PC-9 (cell line): ENCODE measurements at regions not wholly inside any gene's neighbourhood (a gene's known extent, or its start where the extent isn't known, plus 50 kb on each side); places are given as distances from the start of the nearest gene placed in this dataset.

Source experiments
- BruUV-seq: library from RNA; stranded (reverse); fragments of 400-500 nt; replicated peaks from 2 replicates; lab custom pipeline; 2021; lab: Mats Ljungman, UMichigan
- CTCF ChIA-PET: fragments of 300-600 bp; sonication (Branson Sonifier 250); formaldehyde crosslinking; loops from one replicate; lab custom pipeline; 2022; ENCODE audit warnings: antibody characterized with exemption; lab: Charles Lee
- POLR2A ChIA-PET: fragments of 300-600 bp; sonication (Branson Sonifier 250); formaldehyde crosslinking; loops from one replicate; lab custom pipeline; 2022; ENCODE audit warnings: antibody characterized with exemption; ENCODE audit not compliant: unreplicated experiment; lab: Charles Lee
- DNase-seq, 2 experiments: peaks; one replicate each; pipeline versions ENCODE4 v3.0.0 to v3.0.0-alpha.2; 2015 to 2022; ENCODE audit warnings: mixed read lengths in 1 of 2
- H2AFZ ChIP-seq: fragments of 200-600 bp; sonication (generic); 2 replicates; pipeline ENCODE4 v1.8.1; 2017; ENCODE audit warnings: antibody characterized with exemption
- H3F3A ChIP-seq: fragments of 200-600 bp; sonication (generic); 2 replicates; pipeline ENCODE4 v1.8.1; 2017; ENCODE audit warnings: antibody characterized with exemption, mild to moderate bottlenecking, low read depth; ENCODE audit not compliant: insufficient read depth
- H3K27ac ChIP-seq: fragments of 200-600 bp; sonication (generic); 2 replicates; pipeline ENCODE4 v1.6.1; 2016; ENCODE audit warnings: mixed run types
- H3K27me3 ChIP-seq: fragments of 200-600 bp; sonication (generic); 2 replicates; pipeline ENCODE4 v1.6.1; 2016; ENCODE audit warnings: low read depth, mixed run types; ENCODE audit not compliant: insufficient read depth
- H3K36me3 ChIP-seq: fragments of 200-600 bp; sonication (generic); 2 replicates; pipeline ENCODE4 v1.6.1; 2016; ENCODE audit warnings: low read depth, mixed run types
- H3K4me1 ChIP-seq: fragments of 200-600 bp; sonication (generic); replicated peaks from 2 replicates; pipeline ENCODE4 v1.6.1; 2016; ENCODE audit warnings: mixed run types; ENCODE audit not compliant: insufficient read depth
- H3K4me2 ChIP-seq: fragments of 200-600 bp; sonication (generic); 2 replicates; pipeline ENCODE4 v1.6.1; 2017; ENCODE audit warnings: mixed run types
- H3K4me3 ChIP-seq: fragments of 200-600 bp; sonication (generic); 2 replicates; pipeline ENCODE4 v1.6.1; 2016; ENCODE audit warnings: mixed run types
- H3K79me2 ChIP-seq: fragments of 200-600 bp; sonication (generic); 2 replicates; pipeline ENCODE4 v1.6.1; 2017; ENCODE audit warnings: low read depth, mixed run types
- H3K9me2 ChIP-seq: fragments of 200-600 bp; sonication (generic); 2 replicates; pipeline ENCODE4 v1.8.1; 2017; ENCODE audit warnings: mild to moderate bottlenecking; ENCODE audit not compliant: insufficient read depth
- H3K9me3 ChIP-seq: fragments of 200-600 bp; sonication (generic); 2 replicates; pipeline ENCODE4 v1.8.1; 2016; ENCODE audit warnings: low read depth; ENCODE audit not compliant: insufficient read depth
- H4K20me1 ChIP-seq: fragments of 200-600 bp; sonication (generic); 2 replicates; pipeline ENCODE4 v1.8.1; 2017; ENCODE audit not compliant: insufficient read depth
- CTCF ChIP-seq: fragments of 200-600 bp; sonication (generic); conservative IDR thresholded peaks from 2 replicates; pipeline ENCODE4 v1.6.1; 2017; ENCODE audit warnings: mixed run types, antibody characterized with exemption, mild to moderate bottlenecking, moderate library complexity
- EZH2 ChIP-seq: fragments of 200-600 bp; sonication (generic); IDR thresholded peaks from 2 replicates; pipeline ENCODE4 v1.8.0; 2017; ENCODE audit warnings: antibody characterized with exemption, low read depth
- intact Hi-C: fragments of 100-400 bp; cut with micrococcal nuclease; formaldehyde crosslinking; loops from one replicate; pipeline ENCODE4 v1.10.0; 2022; ENCODE audit not compliant: unreplicated experiment

GRCh38 chr14:27223906-27224305 lies 626.1 kb upstream of the NOVA1 start:
- POLR2A ChIA-PET = no interaction called here
- H3K4me2 ChIP-seq = no peak overlapping the region
- no peak for TF ChIP-seq CTCF
- TF ChIP-seq EZH2 = no peak

GRCh38 chr14:27228053-27228452 lies 630.2 kb upstream of the NOVA1 start:
- no TSS peak for BruUV-seq
- H3K27ac ChIP-seq = no peak overlapping the region
- CTCF ChIA-PET = no interaction called here

More at GRCh38 chr14:27223906-27224305, 626.1 kb upstream of the NOVA1 start:
- Histone ChIP-seq H4K20me1 (no peaks in the 10 kb centered on the region), H3K4me1 (no peaks in the 10 kb centered on the region), H3K79me2 (no peaks in the 10 kb centered on the region), H3K4me3 (no peak overlapping the region), H2AFZ (no peak overlapping the region), H3K27me3 (no peaks in the 10 kb centered on the region), H3K36me3 (no peaks in the 10 kb centered on the region), H3K9me3 (no peaks in the 10 kb centered on the region), H3K9me2 (no peaks in the 10 kb centered on the region), H3F3A (no peaks in the 10 kb centered on the region), H3K27ac (no peak overlapping the region)
- intact Hi-C loops = no loop called here
- CTCF ChIA-PET = no interaction called here
- DNase-seq = no peak
- no TSS peak for BruUV-seq

DNA sequence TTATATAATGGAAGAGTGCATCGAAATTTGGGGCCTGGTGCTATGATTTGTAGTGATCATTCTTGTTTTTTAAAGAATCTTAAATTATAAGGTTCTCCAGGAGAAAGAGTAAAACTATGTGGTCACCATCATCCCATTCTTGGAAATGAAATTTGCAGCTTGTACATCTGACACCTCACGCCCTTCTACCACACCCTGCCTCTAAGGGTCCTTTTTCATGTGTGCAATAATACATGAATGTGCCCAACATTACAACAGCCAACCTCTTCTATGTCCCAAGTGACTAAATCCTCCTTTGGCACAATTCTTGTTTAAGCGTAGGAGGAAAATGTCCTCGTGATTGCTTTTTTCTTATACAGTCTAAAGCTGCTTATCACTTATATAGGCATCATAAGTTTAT lies 636.5 kb upstream of the NOVA1 start:
- CTCF ChIA-PET = no interaction called here
- no peaks in the 10 kb centered on the region for H3K79me2 ChIP-seq
- H3K27ac ChIP-seq = no peak overlapping the region
- H3K4me3 ChIP-seq = no peak overlapping the region
- DNase-seq = no peak
- H3K4me1 ChIP-seq = no peaks in the 10 kb centered on the region
- H3F3A ChIP-seq = no peaks in the 10 kb centered on the region
- TF ChIP-seq EZH2 (no peak), CTCF (no peak)
- BruUV-seq = no TSS peak
- H3K27me3 ChIP-seq = no peaks in the 10 kb centered on the region
- H3K9me3 ChIP-seq = no peaks in the 10 kb centered on the region
- no peaks in the 10 kb centered on the region for H3K36me3 ChIP-seq
- POLR2A ChIA-PET = no interaction called here
- H4K20me1 ChIP-seq = no peaks in the 10 kb centered on the region
- H2AFZ ChIP-seq = no peak overlapping the region
- H3K9me2 ChIP-seq = no peaks in the 10 kb centered on the region
- H3K4me2 ChIP-seq = no peak overlapping the region
- intact Hi-C loops = no loop called here

More at GRCh38 chr14:27228053-27228452, 630.2 kb upstream of the NOVA1 start:
- no peaks in the 10 kb centered on the region for H3K27me3 ChIP-seq
- no peak overlapping the region for H3K4me3 ChIP-seq
- H3K4me2 ChIP-seq = no peak overlapping the region
- no peaks in the 10 kb centered on the region for H3K9me2 ChIP-seq
- H2AFZ ChIP-seq = no peak overlapping the region
- no peaks in the 10 kb centered on the region for H3F3A ChIP-seq
- no peaks in the 10 kb centered on the region for H3K79me2 ChIP-seq
- intact Hi-C loops = no loop called here
- no peaks in the 10 kb centered on the region for H3K4me1 ChIP-seq
- H3K36me3 ChIP-seq = no peaks in the 10 kb centered on the region
- DNase-seq = no peak
- TF ChIP-seq EZH2 = no peak
- no peak for TF ChIP-seq CTCF
- no peaks in the 10 kb centered on the region for H3K9me3 ChIP-seq
- POLR2A ChIA-PET = no interaction called here
- no peaks in the 10 kb centered on the region for H4K20me1 ChIP-seq
